Keratinocyte (primary cell): ENCODE measurements at regions not wholly inside any gene's neighbourhood (a gene's known extent, or its start where the extent isn't known, plus 50 kb on each side); places are given as distances from the start of the nearest gene placed in this dataset.
A peak's percentile ranks its signal among the peaks of the same experiment; 100 is the strongest.

Source experiments
- DNase-seq: peaks from one replicate; pipeline ENCODE4 v3.0.0-alpha.2; 2011; ENCODE audit warnings: low read depth, missing footprints, low spot score
- FAIRE-seq: peaks from 2 replicates; lab custom pipeline; 2011; peaks lifted over from hg19 to GRCh38; lab: Jason Lieb, UNC
- H2AFZ ChIP-seq: 2 replicates; pipeline ENCODE4 v1.6.0; 2012; ENCODE audit warnings: low read length, control low read depth, inconsistent platforms; ENCODE audit not compliant: control insufficient read depth
- H3K27ac ChIP-seq: 2 replicates; pipeline ENCODE4 v1.5.1; 2011; ENCODE audit warnings: low read length; ENCODE audit not compliant: control insufficient read depth, insufficient read depth
- H3K27me3 ChIP-seq: 3 replicates; pipeline ENCODE4 v1.6.0; 2011; ENCODE audit warnings: low read length; ENCODE audit not compliant: control insufficient read depth, insufficient read depth; ENCODE audit errors: extremely low read depth
- H3K36me3 ChIP-seq, 2 experiments: 2 replicates in 1 of 2; 3 replicates in 1 of 2; pipeline ENCODE4 v1.5.1; 2011; ENCODE audit warnings: low read length in 2 of 2, mild to moderate bottlenecking in 1 of 2; ENCODE audit not compliant: control insufficient read depth in 2 of 2, insufficient read depth in 2 of 2; ENCODE audit errors: extremely low read depth in 1 of 2
- H3K4me1 ChIP-seq: 3 replicates; pipeline ENCODE4 v1.5.1; 2011; ENCODE audit warnings: low read length; ENCODE audit not compliant: control insufficient read depth, insufficient read depth; ENCODE audit errors: extremely low read depth
- H3K4me2 ChIP-seq: 3 replicates; pipeline ENCODE4 v1.6.0; 2011; ENCODE audit warnings: low read depth, low read length; ENCODE audit not compliant: control insufficient read depth, insufficient read depth; ENCODE audit errors: extremely low read depth
- H3K4me3 ChIP-seq, 3 experiments: fragments of 200-600 bp in 1 of 3; sonication (generic) in 1 of 3; 2 replicates in 2 of 3; 3 replicates in 1 of 3; pipeline ENCODE4 v1.5.1; 2011 to 2016; ENCODE audit warnings: low read length in 3 of 3, mild to moderate bottlenecking in 3 of 3, control low read depth in 2 of 3, inconsistent platforms in 1 of 3, low read depth in 1 of 3, mixed read lengths in 1 of 3, mixed run types in 1 of 3, moderate library complexity in 1 of 3; ENCODE audit not compliant: control insufficient read depth in 2 of 3, insufficient read depth in 2 of 3; ENCODE audit errors: extremely low read depth in 1 of 3
- H3K79me2 ChIP-seq: 2 replicates; pipeline ENCODE4 v1.6.0; 2012; ENCODE audit warnings: low read length; ENCODE audit not compliant: control insufficient read depth, insufficient read depth
- H3K9ac ChIP-seq: 3 replicates; pipeline ENCODE4 v1.6.0; 2011; ENCODE audit warnings: low read length; ENCODE audit not compliant: control insufficient read depth, insufficient read depth; ENCODE audit errors: extremely low read depth
- H3K9me1 ChIP-seq: 3 replicates; pipeline ENCODE4 v1.6.0; 2011; ENCODE audit warnings: low read length; ENCODE audit not compliant: control insufficient read depth, insufficient read depth; ENCODE audit errors: extremely low read depth
- H3K9me3 ChIP-seq: 2 replicates; pipeline ENCODE4 v1.5.1; 2012; ENCODE audit warnings: low read depth, low read length; ENCODE audit not compliant: control insufficient read depth
- H4K20me1 ChIP-seq: 3 replicates; pipeline ENCODE4 v1.6.0; 2011; ENCODE audit warnings: low read length; ENCODE audit not compliant: control insufficient read depth, insufficient read depth; ENCODE audit errors: extremely low read depth
- CTCF ChIP-seq, 3 experiments: IDR thresholded peaks in 1 of 3; conservative IDR thresholded peaks in 1 of 3; optimal IDR thresholded peaks in 1 of 3; 2 replicates in 2 of 3; 3 replicates in 1 of 3; pipeline versions ENCODE3 to v1.5.1; 2011; ENCODE audit warnings: low read length in 3 of 3, mild to moderate bottlenecking in 3 of 3, moderate library complexity in 2 of 3, control low read depth in 1 of 3, inconsistent platforms in 1 of 3; ENCODE audit not compliant: insufficient read depth in 2 of 3; ENCODE audit errors: extremely low read depth in 1 of 3
- EZH2 ChIP-seq: IDR thresholded peaks from one replicate; pipeline ENCODE4 v1.6.1; 2012; ENCODE audit warnings: inconsistent platforms, mild to moderate bottlenecking, low read length, moderate library complexity
- dilution Hi-C: fragments of 300-500 bp; cut with MboI; formaldehyde crosslinking; loops from one replicate; pipeline ENCODE4 v1.7.0; 2020; ENCODE audit warnings: low sequenced_read_pairs; ENCODE audit not compliant: extremely low pct_ligation_motif_present

DNA sequence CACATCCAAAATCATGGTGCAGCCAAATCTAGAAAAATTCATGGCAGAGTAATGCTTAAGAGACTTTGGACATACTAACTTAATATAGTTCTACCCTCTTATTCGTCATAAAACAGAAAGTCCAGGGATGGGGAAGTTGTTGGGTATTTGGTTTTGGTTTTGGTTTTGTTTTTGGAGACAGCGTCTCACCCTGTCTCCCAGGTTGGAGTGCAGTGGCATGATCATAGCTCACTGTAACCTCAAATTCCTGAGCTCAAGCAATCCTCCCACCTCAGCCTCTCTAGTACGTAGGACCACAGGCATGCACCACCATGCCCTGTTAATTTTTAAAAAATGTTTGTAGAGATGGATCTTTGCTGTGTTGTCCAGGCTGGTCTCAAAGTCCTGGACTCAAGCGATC, 271.8 kb upstream of the TENM3 start:
- DNase-seq (peak; percentile 9), FAIRE-seq (peak; percentile 63)
- peak overlapping the region; percentile 54 for H3K4me2 ChIP-seq

DNA sequence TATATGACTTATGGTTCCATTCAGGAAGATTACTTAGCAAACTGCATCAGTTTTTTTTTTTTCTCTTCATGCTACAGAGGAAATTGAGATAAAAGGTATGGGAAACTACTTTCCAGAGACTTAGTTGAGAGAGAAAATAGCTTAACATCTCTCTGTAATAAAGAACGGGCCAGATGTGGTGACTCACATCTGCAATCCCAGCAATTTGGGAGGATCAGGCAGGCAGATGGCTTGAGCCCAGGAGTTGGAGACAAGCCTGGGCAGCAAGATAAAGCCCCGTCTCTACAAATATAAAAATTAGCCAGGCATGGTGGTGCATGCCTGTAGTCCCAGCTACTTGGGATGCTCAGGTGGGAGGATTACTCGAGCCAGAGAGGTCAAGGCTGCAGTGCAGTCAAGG, 271.2 kb upstream of the TENM3 start:
- dilution Hi-C loops, result no loop called here
- TF ChIP-seq CTCF (optimal IDR thresholded peaks at IDR 0.05 in 1 of 3, IDR thresholded peaks at IDR 0.05 in 1 of 3, conservative IDR thresholded peaks at IDR 0.05 in 1 of 3; ENCODE audit: extremely low read depth in 1 of 3, insufficient read depth in 2 of 3, low read length in 3 of 3) (no peak), EZH2 (no peak)
- Histone ChIP-seq H3K36me3 (no peaks in the 10 kb centered on the region), H3K4me3 (peak overlapping the region in 1 of 3 experiments; percentile 9), H3K9me3 (no peaks in the 10 kb centered on the region), H3K4me1 (peaks cover 20% of the 10 kb centered on the region), H2AFZ (no peak overlapping the region), H3K79me2 (no peaks in the 10 kb centered on the region), H3K4me2 (peak overlapping the region; percentile 54), H3K27me3 (no peaks in the 10 kb centered on the region), H4K20me1 (no peaks in the 10 kb centered on the region), H3K9ac (no peak overlapping the region), H3K9me1 (no peaks in the 10 kb centered on the region), H3K27ac (peak overlapping the region; percentile 30)
- peak; percentile 77 for FAIRE-seq
- peak; percentile 50 for DNase-seq

More for the DNA sequence above, 271.8 kb upstream of the TENM3 start:
- Histone ChIP-seq H3K36me3 (no peaks in the 10 kb centered on the region), H3K4me3 (peak overlapping the region in 1 of 3 experiments; percentile 9), H3K9ac (no peak overlapping the region), H4K20me1 (no peaks in the 10 kb centered on the region), H3K79me2 (no peaks in the 10 kb centered on the region), H3K9me1 (no peaks in the 10 kb centered on the region), H3K9me3 (no peaks in the 10 kb centered on the region), H3K4me1 (peaks cover 20% of the 10 kb centered on the region), H3K27ac (peak overlapping the region; percentile 30), H3K27me3 (no peaks in the 10 kb centered on the region), H2AFZ (peak overlapping the region; percentile 62)
- no peak for TF ChIP-seq CTCF (optimal IDR thresholded peaks at IDR 0.05 in 1 of 3, IDR thresholded peaks at IDR 0.05 in 1 of 3, conservative IDR thresholded peaks at IDR 0.05 in 1 of 3; ENCODE audit: extremely low read depth in 1 of 3, insufficient read depth in 2 of 3, low read length in 3 of 3)
- dilution Hi-C loops, result no loop called here
